PFSK-1 (cell line): ENCODE measurements at regions not wholly inside any gene's neighbourhood (a gene's known extent, or its start where the extent isn't known, plus 50 kb on each side); places are given as distances from the start of the nearest gene placed in this dataset.

Experiments
- FOXP2 ChIP-seq: optimal IDR thresholded peaks from 2 replicates; pipeline ENCODE3; 2011; ENCODE audit warnings: borderline replicate concordance, control low read depth, inconsistent platforms; ENCODE audit not compliant: insufficient read depth; ENCODE audit errors: extremely low read length, extremely low read depth
- POLR2AphosphoS5 ChIP-seq: IDR thresholded peaks from 2 replicates; pipeline ENCODE4 v1.6.1; 2012; ENCODE audit warnings: low read depth, mild to moderate bottlenecking, control low read depth, low read length, moderate library complexity
- REST ChIP-seq, 2 experiments: IDR thresholded peaks; 2 replicates each; pipeline versions ENCODE4 v1.6.1 to v1.8.0; 2011 to 2012; ENCODE audit warnings: low read depth in 2 of 2, low read length in 2 of 2, control low read depth in 1 of 2, inconsistent platforms in 1 of 2, mild to moderate bottlenecking in 1 of 2, moderate library complexity in 1 of 2; ENCODE audit not compliant: insufficient read depth in 1 of 2
- SIN3A ChIP-seq: IDR thresholded peaks from 2 replicates; pipeline ENCODE4 v1.6.1; 2012; ENCODE audit warnings: mild to moderate bottlenecking, low read length, moderate library complexity, borderline replicate concordance; ENCODE audit not compliant: insufficient read depth
- TAF1 ChIP-seq: IDR thresholded peaks from 2 replicates; pipeline ENCODE4 v1.6.1; 2012; ENCODE audit warnings: low read length, control low read depth, borderline replicate concordance; ENCODE audit not compliant: insufficient read depth

- no peak for TF ChIP-seq POLR2AphosphoS5
- TF ChIP-seq TAF1 = no peak
- no peak for TF ChIP-seq REST (IDR thresholded peaks at IDR 0.05; ENCODE audit: insufficient read depth in 1 of 2, low read depth in 2 of 2, low read length in 2 of 2)
- no peak for TF ChIP-seq SIN3A
- TF ChIP-seq FOXP2 = no peak
These were observed 878.4 kb upstream of the GJE1 start for GRCh38 chr6:141254336-141254735.
